ENCODE measurements at regions not wholly inside any gene's neighbourhood (a gene's known extent, or its start where the extent isn't known, plus 50 kb on each side); places are given as distances from the start of the nearest gene placed in this dataset.

GRCh38 chr2:217168496-217168895 lies 308.6 kb upstream of the TNP1 start:
- no peak overlapping the region for H3K27ac Mint-ChIP-seq
- peaks cover 4% of the 10 kb centered on the region; the same call in 1 of the 2 replicates for H3K9me2 ChIP-seq (ENCODE audit: insufficient read depth)
- no peaks in the 10 kb centered on the region for H3K36me3 ChIP-seq (ENCODE audit: insufficient read depth)

More at GRCh38 chr2:217168496-217168895, 308.6 kb upstream of the TNP1 start:
- H4K20me1 ChIP-seq (replicated peaks; ENCODE audit: insufficient read depth), result no peaks in the 10 kb centered on the region
- no peaks in the 10 kb centered on the region for H3K79me2 ChIP-seq (replicated peaks; ENCODE audit: insufficient read depth)
- Mint-ChIP-seq H3K27me3 (ENCODE audit: insufficient read depth, low read depth, poor library complexity) (no peaks in the 10 kb centered on the region), H3K36me3 (ENCODE audit: low read depth) (no peaks in the 10 kb centered on the region), H3K4me1 (no peaks in the 10 kb centered on the region), H3K9me3 (peaks cover 8% of the 10 kb centered on the region; the same call in 1 of the 3 replicates), H3K4me3 (no peak overlapping the region)
- no peak overlapping the region for H3K4me2 ChIP-seq
- H3K4me3 ChIP-seq, result no peak overlapping the region
- H3K27ac ChIP-seq (ENCODE audit: low read depth), result no peak overlapping the region
- ATAC-seq, result no peak
- no peaks in the 10 kb centered on the region for H3K4me1 ChIP-seq (ENCODE audit: insufficient read depth)
- no peaks in the 10 kb centered on the region for H3K27me3 ChIP-seq (ENCODE audit: insufficient read depth)
- no peak overlapping the region for H2AFZ ChIP-seq
- H3F3A ChIP-seq (replicated peaks; ENCODE audit: low read depth), result no peaks in the 10 kb centered on the region
- TF ChIP-seq ZNF331 (CRISPR knock-in tag; IDR thresholded peaks at IDR 0.05; ENCODE audit: low read depth) (no peak), POLR2AphosphoS5 (IDR thresholded peaks at IDR 0.05; ENCODE audit: low read depth) (no peak), NANOG (IDR thresholded peaks at IDR 0.05; ENCODE audit: borderline replicate concordance) (no peak), EZH2phosphoT487 (IDR thresholded peaks at IDR 0.05; ENCODE audit: unreplicated experiment) (no peak), EZH2 (IDR thresholded peaks at IDR 0.05; ENCODE audit: low read depth, unreplicated experiment) (no peak), STAT1 (IDR thresholded peaks at IDR 0.05; ENCODE audit: unreplicated experiment) (no peak), CREB1 (CRISPR knock-in tag; IDR thresholded peaks at IDR 0.05; ENCODE audit: low read depth) (no peak), ZNF114 (CRISPR knock-in tag; IDR thresholded peaks at IDR 0.05) (no peak), ZNF462 (CRISPR knock-in tag; IDR thresholded peaks at IDR 0.05) (no peak), JUNB (IDR thresholded peaks at IDR 0.05; ENCODE audit: unreplicated experiment) (no peak)
- TF ChIP-seq, protein P1, sequence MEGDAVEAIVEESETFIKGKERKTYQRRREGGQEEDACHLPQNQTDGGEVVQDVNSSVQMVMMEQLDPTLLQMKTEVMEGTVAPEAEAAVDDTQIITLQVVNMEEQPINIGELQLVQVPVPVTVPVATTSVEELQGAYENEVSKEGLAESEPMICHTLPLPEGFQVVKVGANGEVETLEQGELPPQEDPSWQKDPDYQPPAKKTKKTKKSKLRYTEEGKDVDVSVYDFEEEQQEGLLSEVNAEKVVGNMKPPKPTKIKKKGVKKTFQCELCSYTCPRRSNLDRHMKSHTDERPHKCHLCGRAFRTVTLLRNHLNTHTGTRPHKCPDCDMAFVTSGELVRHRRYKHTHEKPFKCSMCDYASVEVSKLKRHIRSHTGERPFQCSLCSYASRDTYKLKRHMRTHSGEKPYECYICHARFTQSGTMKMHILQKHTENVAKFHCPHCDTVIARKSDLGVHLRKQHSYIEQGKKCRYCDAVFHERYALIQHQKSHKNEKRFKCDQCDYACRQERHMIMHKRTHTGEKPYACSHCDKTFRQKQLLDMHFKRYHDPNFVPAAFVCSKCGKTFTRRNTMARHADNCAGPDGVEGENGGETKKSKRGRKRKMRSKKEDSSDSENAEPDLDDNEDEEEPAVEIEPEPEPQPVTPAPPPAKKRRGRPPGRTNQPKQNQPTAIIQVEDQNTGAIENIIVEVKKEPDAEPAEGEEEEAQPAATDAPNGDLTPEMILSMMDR (conservative IDR thresholded peaks at IDR 0.05; ENCODE audit: low read depth in 2 of 2), result no peak
- TF ChIP-seq, protein P2, sequence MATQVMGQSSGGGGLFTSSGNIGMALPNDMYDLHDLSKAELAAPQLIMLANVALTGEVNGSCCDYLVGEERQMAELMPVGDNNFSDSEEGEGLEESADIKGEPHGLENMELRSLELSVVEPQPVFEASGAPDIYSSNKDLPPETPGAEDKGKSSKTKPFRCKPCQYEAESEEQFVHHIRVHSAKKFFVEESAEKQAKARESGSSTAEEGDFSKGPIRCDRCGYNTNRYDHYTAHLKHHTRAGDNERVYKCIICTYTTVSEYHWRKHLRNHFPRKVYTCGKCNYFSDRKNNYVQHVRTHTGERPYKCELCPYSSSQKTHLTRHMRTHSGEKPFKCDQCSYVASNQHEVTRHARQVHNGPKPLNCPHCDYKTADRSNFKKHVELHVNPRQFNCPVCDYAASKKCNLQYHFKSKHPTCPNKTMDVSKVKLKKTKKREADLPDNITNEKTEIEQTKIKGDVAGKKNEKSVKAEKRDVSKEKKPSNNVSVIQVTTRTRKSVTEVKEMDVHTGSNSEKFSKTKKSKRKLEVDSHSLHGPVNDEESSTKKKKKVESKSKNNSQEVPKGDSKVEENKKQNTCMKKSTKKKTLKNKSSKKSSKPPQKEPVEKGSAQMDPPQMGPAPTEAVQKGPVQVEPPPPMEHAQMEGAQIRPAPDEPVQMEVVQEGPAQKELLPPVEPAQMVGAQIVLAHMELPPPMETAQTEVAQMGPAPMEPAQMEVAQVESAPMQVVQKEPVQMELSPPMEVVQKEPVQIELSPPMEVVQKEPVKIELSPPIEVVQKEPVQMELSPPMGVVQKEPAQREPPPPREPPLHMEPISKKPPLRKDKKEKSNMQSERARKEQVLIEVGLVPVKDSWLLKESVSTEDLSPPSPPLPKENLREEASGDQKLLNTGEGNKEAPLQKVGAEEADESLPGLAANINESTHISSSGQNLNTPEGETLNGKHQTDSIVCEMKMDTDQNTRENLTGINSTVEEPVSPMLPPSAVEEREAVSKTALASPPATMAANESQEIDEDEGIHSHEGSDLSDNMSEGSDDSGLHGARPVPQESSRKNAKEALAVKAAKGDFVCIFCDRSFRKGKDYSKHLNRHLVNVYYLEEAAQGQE (IDR thresholded peaks at IDR 0.05; ENCODE audit: unreplicated experiment), result no peak
- TF ChIP-seq, protein P3, sequence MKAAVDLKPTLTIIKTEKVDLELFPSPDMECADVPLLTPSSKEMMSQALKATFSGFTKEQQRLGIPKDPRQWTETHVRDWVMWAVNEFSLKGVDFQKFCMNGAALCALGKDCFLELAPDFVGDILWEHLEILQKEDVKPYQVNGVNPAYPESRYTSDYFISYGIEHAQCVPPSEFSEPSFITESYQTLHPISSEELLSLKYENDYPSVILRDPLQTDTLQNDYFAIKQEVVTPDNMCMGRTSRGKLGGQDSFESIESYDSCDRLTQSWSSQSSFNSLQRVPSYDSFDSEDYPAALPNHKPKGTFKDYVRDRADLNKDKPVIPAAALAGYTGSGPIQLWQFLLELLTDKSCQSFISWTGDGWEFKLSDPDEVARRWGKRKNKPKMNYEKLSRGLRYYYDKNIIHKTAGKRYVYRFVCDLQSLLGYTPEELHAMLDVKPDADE (IDR thresholded peaks at IDR 0.05), result no peak
- no peak for DNase-seq (ENCODE audit: low spot score)
